ENCODE measurements at regions not wholly inside any gene's neighbourhood (a gene's known extent, or its start where the extent isn't known, plus 50 kb on each side); places are given as distances from the start of the nearest gene placed in this dataset.

- no peak for TF ChIP-seq RERE (CRISPR knock-in tag; IDR thresholded peaks at IDR 0.05; ENCODE audit: low read depth)
- TF ChIP-seq NFRKB (IDR thresholded peaks at IDR 0.05): no peak
- TF ChIP-seq TFDP2 (CRISPR knock-in tag; IDR thresholded peaks at IDR 0.05): no peak
Measured at GRCh38 chr1:30140566-30140965, 582.8 kb downstream of the MATN1 start (continued).

GRCh38 chr1:30138891-30139290 lies 584.5 kb downstream of the MATN1 start:
- intact Hi-C loops (cut with micrococcal nuclease; ENCODE audit: unreplicated experiment) (no loop called here), in situ Hi-C loops (cut with HindIII; ENCODE audit: extremely low pct_ligation_motif_present, low pct_unique_long_range_greater_than_20kb) (no loop called here)
- no peaks in the 10 kb centered on the region for H3K36me3 ChIP-seq (replicated peaks in 1 of 2; ENCODE audit: control insufficient read depth in 1 of 2, insufficient read depth in 2 of 2, low read length in 2 of 2)
- no peak overlapping the region for H3K9ac ChIP-seq (ENCODE audit: insufficient read depth, low read depth, low read length)
- H3K79me2 ChIP-seq (ENCODE audit: insufficient read depth, low read length): no peaks in the 10 kb centered on the region
- no peak overlapping the region for H3K27ac ChIP-seq (ENCODE audit: extremely low read length, insufficient read depth, low read length)
- no peak for FAIRE-seq
- no peak for DNase-seq (ENCODE audit: low spot score)
- peaks cover 1 to 8% of the 10 kb centered on the region in 2 experiments; a peak in 2 of 5 replicates for H3K27me3 ChIP-seq (ENCODE audit: control insufficient read depth in 1 of 2, insufficient read depth in 2 of 2, low read length in 2 of 2)
- H4K20me1 ChIP-seq (ENCODE audit: insufficient read depth, low read length): no peaks in the 10 kb centered on the region
- H3K4me2 ChIP-seq (ENCODE audit: low read depth, low read length): no peak overlapping the region
- no peak overlapping the region for H3K4me3 ChIP-seq (replicated peaks in 1 of 3; ENCODE audit: insufficient read depth in 1 of 3, low read depth in 2 of 3, low read length in 3 of 3)
- POLR2A ChIA-PET: no interaction called here
- no peak overlapping the region for H2AFZ ChIP-seq (ENCODE audit: low read length)
- BruUV-seq (replicated peaks): no TSS peak
- no peaks in the 10 kb centered on the region for H3K9me3 ChIP-seq (ENCODE audit: low read length)
- ATAC-seq: no peak
- 14% methylated on average over 5 of the region's 5 CpGs for WGBS (ENCODE audit: low lambda C conversion rate)
- CTCF ChIA-PET (ENCODE audit: low intra/inter-chr PET ratio, low total read pairs): no interaction called here
- H3K4me1 ChIP-seq (ENCODE audit: insufficient read depth, low read length): no peaks in the 10 kb centered on the region
- TF ChIP-seq PCBP2 (optimal IDR thresholded peaks at IDR 0.05; ENCODE audit: low read depth, low read length, poor library complexity, severe bottlenecking): no peak
- TF ChIP-seq SP1 (IDR thresholded peaks at IDR 0.05): no peak
- TF ChIP-seq SP1 (CRISPR knock-in tag; IDR thresholded peaks at IDR 0.05): no peak
- TF ChIP-seq ZBTB26 (CRISPR knock-in tag; IDR thresholded peaks at IDR 0.05; ENCODE audit: borderline replicate concordance): no peak
- TF ChIP-seq ZNF646 (CRISPR knock-in tag; IDR thresholded peaks at IDR 0.05): no peak
- no peak for TF ChIP-seq GTF2F1 (IDR thresholded peaks at IDR 0.05; ENCODE audit: low read length)
